ENCODE measurements at regions not wholly inside any gene's neighbourhood (a gene's known extent, or its start where the extent isn't known, plus 50 kb on each side); places are given as distances from the start of the nearest gene placed in this dataset.

DNA sequence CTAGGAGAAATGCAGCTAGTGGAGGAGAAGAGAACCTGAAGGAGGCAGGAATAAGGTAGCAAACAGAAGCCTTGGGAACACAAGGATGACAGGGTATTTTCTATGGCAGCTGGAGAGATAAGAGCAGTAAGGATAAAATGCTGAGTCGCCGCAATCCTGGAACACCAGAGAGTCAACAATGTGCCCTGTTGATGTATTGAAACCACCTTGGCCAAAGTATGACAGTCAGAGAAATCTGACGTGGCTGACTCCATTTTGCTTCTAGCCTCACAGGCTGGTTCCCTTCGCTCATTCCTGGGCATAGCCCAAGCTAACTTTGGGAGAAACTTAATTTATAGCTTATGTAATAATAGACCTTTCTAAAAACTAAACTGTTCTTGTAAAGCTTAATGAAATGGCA lies 56.6 kb upstream of the C4orf54 start:
- TF ChIP-seq, protein P1, sequence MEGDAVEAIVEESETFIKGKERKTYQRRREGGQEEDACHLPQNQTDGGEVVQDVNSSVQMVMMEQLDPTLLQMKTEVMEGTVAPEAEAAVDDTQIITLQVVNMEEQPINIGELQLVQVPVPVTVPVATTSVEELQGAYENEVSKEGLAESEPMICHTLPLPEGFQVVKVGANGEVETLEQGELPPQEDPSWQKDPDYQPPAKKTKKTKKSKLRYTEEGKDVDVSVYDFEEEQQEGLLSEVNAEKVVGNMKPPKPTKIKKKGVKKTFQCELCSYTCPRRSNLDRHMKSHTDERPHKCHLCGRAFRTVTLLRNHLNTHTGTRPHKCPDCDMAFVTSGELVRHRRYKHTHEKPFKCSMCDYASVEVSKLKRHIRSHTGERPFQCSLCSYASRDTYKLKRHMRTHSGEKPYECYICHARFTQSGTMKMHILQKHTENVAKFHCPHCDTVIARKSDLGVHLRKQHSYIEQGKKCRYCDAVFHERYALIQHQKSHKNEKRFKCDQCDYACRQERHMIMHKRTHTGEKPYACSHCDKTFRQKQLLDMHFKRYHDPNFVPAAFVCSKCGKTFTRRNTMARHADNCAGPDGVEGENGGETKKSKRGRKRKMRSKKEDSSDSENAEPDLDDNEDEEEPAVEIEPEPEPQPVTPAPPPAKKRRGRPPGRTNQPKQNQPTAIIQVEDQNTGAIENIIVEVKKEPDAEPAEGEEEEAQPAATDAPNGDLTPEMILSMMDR (IDR thresholded peaks at IDR 0.05) = no peak
- TF ChIP-seq POLR2A (IDR thresholded peaks at IDR 0.05) = no peak

Data from right lobe of liver (tissue), 4 donors.